HL-60 (cell line): ENCODE measurements at regions not wholly inside any gene's neighbourhood (a gene's known extent, or its start where the extent isn't known, plus 50 kb on each side); places are given as distances from the start of the nearest gene placed in this dataset.

Experiments used
- DNase-seq, 2 experiments: peaks; one replicate each; pipeline ENCODE4 v3.0.0-alpha.2; 2010 to 2020; ENCODE audit warnings: low read depth in 1 of 2, low spot score in 1 of 2
- H3K27ac ChIP-seq: fragments of 250-450 bp; sonication (Bioruptor Pico); replicated peaks from 2 replicates; pipeline ENCODE4 v1.5.1; 2020; ENCODE audit warnings: mild to moderate bottlenecking, moderate library complexity
- H3K27me3 ChIP-seq: fragments of 250-450 bp; sonication (Bioruptor Pico); 2 replicates; pipeline ENCODE4 v1.5.1; 2021; ENCODE audit warnings: mild to moderate bottlenecking, moderate library complexity; ENCODE audit not compliant: insufficient read depth, poor library complexity, severe bottlenecking
- H3K4me3 ChIP-seq: replicated peaks from 2 replicates; pipeline ENCODE4 v1.5.1; 2011; ENCODE audit warnings: mild to moderate bottlenecking, control low read depth, low read length; ENCODE audit not compliant: insufficient read depth
- CTCF ChIP-seq: IDR thresholded peaks from one replicate; pipeline ENCODE4 v1.5.1; 2011; ENCODE audit warnings: low read length, control low read depth, inconsistent platforms; ENCODE audit not compliant: insufficient read depth
- GABPA ChIP-seq: IDR thresholded peaks from 2 replicates; pipeline ENCODE4 v1.6.1; 2012; ENCODE audit warnings: low read depth
- POLR2AphosphoS5 ChIP-seq: IDR thresholded peaks from 2 replicates; pipeline ENCODE4 v1.6.1; 2012; ENCODE audit warnings: low read depth
- SPI1 ChIP-seq: IDR thresholded peaks from 2 replicates; pipeline ENCODE4 v1.6.1; 2012; ENCODE audit warnings: low read depth, mild to moderate bottlenecking, borderline replicate concordance
- TF ChIP-seq, protein P1 (sequence below): IDR thresholded peaks from 2 replicates; pipeline ENCODE4 v1.6.1; 2012; ENCODE audit warnings: low read depth; ENCODE audit not compliant: insufficient replicate concordance

GRCh38 chr1:3959361-3959760 lies 59.3 kb upstream of the C1orf174 start:
- no peak for DNase-seq
- Histone ChIP-seq H3K27me3 (no peaks in the 10 kb centered on the region), H3K27ac (no peak overlapping the region), H3K4me3 (no peak overlapping the region)
- TF ChIP-seq CTCF (no peak), POLR2AphosphoS5 (no peak), GABPA (no peak), SPI1 (no peak)
- TF ChIP-seq, protein P1, sequence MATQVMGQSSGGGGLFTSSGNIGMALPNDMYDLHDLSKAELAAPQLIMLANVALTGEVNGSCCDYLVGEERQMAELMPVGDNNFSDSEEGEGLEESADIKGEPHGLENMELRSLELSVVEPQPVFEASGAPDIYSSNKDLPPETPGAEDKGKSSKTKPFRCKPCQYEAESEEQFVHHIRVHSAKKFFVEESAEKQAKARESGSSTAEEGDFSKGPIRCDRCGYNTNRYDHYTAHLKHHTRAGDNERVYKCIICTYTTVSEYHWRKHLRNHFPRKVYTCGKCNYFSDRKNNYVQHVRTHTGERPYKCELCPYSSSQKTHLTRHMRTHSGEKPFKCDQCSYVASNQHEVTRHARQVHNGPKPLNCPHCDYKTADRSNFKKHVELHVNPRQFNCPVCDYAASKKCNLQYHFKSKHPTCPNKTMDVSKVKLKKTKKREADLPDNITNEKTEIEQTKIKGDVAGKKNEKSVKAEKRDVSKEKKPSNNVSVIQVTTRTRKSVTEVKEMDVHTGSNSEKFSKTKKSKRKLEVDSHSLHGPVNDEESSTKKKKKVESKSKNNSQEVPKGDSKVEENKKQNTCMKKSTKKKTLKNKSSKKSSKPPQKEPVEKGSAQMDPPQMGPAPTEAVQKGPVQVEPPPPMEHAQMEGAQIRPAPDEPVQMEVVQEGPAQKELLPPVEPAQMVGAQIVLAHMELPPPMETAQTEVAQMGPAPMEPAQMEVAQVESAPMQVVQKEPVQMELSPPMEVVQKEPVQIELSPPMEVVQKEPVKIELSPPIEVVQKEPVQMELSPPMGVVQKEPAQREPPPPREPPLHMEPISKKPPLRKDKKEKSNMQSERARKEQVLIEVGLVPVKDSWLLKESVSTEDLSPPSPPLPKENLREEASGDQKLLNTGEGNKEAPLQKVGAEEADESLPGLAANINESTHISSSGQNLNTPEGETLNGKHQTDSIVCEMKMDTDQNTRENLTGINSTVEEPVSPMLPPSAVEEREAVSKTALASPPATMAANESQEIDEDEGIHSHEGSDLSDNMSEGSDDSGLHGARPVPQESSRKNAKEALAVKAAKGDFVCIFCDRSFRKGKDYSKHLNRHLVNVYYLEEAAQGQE: no peak

DNA sequence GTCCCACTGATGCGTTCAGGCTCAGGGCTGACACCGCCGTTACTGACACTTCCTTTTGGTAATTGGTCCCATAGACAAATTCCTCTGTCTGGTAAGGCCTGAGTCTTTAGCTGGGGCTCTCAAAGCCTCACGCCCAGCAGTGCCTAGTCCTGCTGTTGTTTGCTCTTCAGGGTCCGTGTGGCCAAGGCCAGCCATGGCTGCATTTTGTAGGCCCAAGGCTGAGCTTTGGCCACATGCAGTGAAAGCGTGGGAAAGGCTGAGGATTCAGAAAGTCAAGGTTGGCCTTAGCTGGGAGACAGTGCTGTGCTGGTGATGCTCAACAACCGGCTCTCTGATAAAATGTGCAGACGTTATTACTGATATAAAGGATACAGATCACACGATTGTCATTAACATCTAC lies 63.5 kb upstream of the C1orf174 start:
- no peak overlapping the region for H3K27ac ChIP-seq
- H3K27me3 ChIP-seq: no peaks in the 10 kb centered on the region
- TF ChIP-seq CTCF: no peak
- TF ChIP-seq POLR2AphosphoS5: no peak
- TF ChIP-seq, protein P1: no peak
- no peak for TF ChIP-seq GABPA
- TF ChIP-seq SPI1: no peak
- no peak for DNase-seq
- no peak overlapping the region for H3K4me3 ChIP-seq

DNA sequence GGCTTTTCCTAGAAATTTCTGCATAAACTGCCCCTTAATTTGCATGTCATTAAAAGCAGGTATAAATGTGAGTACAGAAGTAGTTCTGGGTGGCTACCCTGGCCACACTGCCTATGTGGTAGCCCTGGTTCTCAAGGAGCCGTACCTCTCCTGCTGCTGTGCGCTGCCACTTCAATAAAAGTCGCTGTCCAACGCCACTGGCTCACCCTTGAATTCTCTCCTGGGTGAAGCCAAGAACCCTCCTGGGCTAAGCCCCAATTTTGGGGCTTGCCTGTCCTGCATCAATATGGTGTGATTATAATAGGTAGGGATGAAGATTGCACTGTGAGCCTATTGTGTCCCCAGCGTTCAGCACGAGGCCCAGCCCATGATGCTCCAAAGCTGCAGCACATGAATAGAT lies 65.6 kb upstream of the C1orf174 start:
- no peaks in the 10 kb centered on the region for H3K27me3 ChIP-seq
- no peak overlapping the region for H3K27ac ChIP-seq

More for the DNA sequence above, 65.6 kb upstream of the C1orf174 start:
- no peak for DNase-seq
- H3K4me3 ChIP-seq: no peak overlapping the region
- TF ChIP-seq, protein P1: peak; percentile 61
- no peak for TF ChIP-seq SPI1
